ENCODE measurements at regions not wholly inside any gene's neighbourhood (a gene's known extent, or its start where the extent isn't known, plus 50 kb on each side); places are given as distances from the start of the nearest gene placed in this dataset.

GRCh38 chr6:14738497-14738896 is 507.4 kb upstream of the JARID2 start:
- RAD21 ChIA-PET (ENCODE audit: low non-redundant PET in 1 of 2, low total read pairs in 2 of 2, uncharacterized antibody in 2 of 2, unreplicated experiment in 2 of 2), result no interaction called here
- POLR2A ChIA-PET, result no interaction called here

More at GRCh38 chr6:14738497-14738896, 507.4 kb upstream of the JARID2 start:
- no peaks in the 10 kb centered on the region for H4K20me1 ChIP-seq (ENCODE audit: insufficient read depth)
- no peaks in the 10 kb centered on the region for H3K9me3 ChIP-seq (ENCODE audit: control insufficient read depth in 1 of 2, insufficient read depth in 1 of 2, low read depth in 1 of 2, low read length in 2 of 2)
- H3K4me2 ChIP-seq (ENCODE audit: low read length), result no peak overlapping the region
- TF ChIP-seq, protein P1, sequence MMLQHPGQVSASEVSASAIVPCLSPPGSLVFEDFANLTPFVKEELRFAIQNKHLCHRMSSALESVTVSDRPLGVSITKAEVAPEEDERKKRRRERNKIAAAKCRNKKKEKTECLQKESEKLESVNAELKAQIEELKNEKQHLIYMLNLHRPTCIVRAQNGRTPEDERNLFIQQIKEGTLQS (IDR thresholded peaks at IDR 0.05), result no peak
- TF ChIP-seq EZH2 (IDR thresholded peaks at IDR 0.05) (no peak), EGR1 (IDR thresholded peaks at IDR 0.05; ENCODE audit: low read depth) (no peak), ZNF274 (IDR thresholded peaks at IDR 0.05; ENCODE audit: low read depth, low read length) (no peak), FOSL1 (IDR thresholded peaks at IDR 0.05; ENCODE audit: low read depth) (no peak), TCF7L2 (IDR thresholded peaks at IDR 0.05; ENCODE audit: borderline replicate concordance, extremely low read depth, insufficient read depth, insufficient read length) (no peak)
- TF ChIP-seq, protein P2, sequence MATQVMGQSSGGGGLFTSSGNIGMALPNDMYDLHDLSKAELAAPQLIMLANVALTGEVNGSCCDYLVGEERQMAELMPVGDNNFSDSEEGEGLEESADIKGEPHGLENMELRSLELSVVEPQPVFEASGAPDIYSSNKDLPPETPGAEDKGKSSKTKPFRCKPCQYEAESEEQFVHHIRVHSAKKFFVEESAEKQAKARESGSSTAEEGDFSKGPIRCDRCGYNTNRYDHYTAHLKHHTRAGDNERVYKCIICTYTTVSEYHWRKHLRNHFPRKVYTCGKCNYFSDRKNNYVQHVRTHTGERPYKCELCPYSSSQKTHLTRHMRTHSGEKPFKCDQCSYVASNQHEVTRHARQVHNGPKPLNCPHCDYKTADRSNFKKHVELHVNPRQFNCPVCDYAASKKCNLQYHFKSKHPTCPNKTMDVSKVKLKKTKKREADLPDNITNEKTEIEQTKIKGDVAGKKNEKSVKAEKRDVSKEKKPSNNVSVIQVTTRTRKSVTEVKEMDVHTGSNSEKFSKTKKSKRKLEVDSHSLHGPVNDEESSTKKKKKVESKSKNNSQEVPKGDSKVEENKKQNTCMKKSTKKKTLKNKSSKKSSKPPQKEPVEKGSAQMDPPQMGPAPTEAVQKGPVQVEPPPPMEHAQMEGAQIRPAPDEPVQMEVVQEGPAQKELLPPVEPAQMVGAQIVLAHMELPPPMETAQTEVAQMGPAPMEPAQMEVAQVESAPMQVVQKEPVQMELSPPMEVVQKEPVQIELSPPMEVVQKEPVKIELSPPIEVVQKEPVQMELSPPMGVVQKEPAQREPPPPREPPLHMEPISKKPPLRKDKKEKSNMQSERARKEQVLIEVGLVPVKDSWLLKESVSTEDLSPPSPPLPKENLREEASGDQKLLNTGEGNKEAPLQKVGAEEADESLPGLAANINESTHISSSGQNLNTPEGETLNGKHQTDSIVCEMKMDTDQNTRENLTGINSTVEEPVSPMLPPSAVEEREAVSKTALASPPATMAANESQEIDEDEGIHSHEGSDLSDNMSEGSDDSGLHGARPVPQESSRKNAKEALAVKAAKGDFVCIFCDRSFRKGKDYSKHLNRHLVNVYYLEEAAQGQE (IDR thresholded peaks at IDR 0.05; ENCODE audit: low read depth), result no peak
- H3K27ac ChIP-seq (ENCODE audit: low read depth, low read length), result no peak overlapping the region
- H3K79me2 ChIP-seq (ENCODE audit: insufficient read depth, low read length), result no peaks in the 10 kb centered on the region
- H3K4me1 ChIP-seq (ENCODE audit: control insufficient read depth in 1 of 2, insufficient read depth in 2 of 2, low read length in 2 of 2), result peaks cover 22 to 45% of the 10 kb centered on the region in 2 experiments
- CTCF ChIA-PET, result no interaction called here
- no peaks in the 10 kb centered on the region for H3K27me3 ChIP-seq (ENCODE audit: insufficient read depth, low read length)
- H2AFZ ChIP-seq (ENCODE audit: low read depth, low read length, poor library complexity, severe bottlenecking), result no peak overlapping the region
- no TSS peak for BruUV-seq (replicated peaks)
- no peak overlapping the region for H3K4me3 ChIP-seq (replicated peaks in 1 of 2; ENCODE audit: low read depth in 1 of 2, low read length in 2 of 2)
- H3K9ac ChIP-seq (ENCODE audit: low read length), result no peak overlapping the region
- ATAC-seq (no peak), DNase-seq (ENCODE audit: low read depth, low spot score) (no peak)
- intact Hi-C loops (cut with micrococcal nuclease), result no loop called here
- no peaks in the 10 kb centered on the region for H3K36me3 ChIP-seq (ENCODE audit: control insufficient read depth in 1 of 2, insufficient read depth in 2 of 2, low read length in 2 of 2)
- H3K9me2 ChIP-seq (ENCODE audit: insufficient read depth), result no peaks in the 10 kb centered on the region

Data from HCT116 (cell line).